H1 (cell line): ENCODE measurements at regions not wholly inside any gene's neighbourhood (a gene's known extent, or its start where the extent isn't known, plus 50 kb on each side); places are given as distances from the start of the nearest gene placed in this dataset.

Experiments
- CTCF ChIA-PET: fragments of 300-600 bp; sonication (Branson Sonifier 250); formaldehyde crosslinking; loops from one replicate; lab custom pipeline; 2021; ENCODE audit not compliant: partially characterized antibody; lab: Charles Lee
- POLR2A ChIA-PET: fragments of 300-600 bp; sonication (Branson Sonifier 250); formaldehyde crosslinking; loops from one replicate; lab custom pipeline; 2021; ENCODE audit warnings: inconsistent platforms; ENCODE audit not compliant: partially characterized antibody; lab: Charles Lee
- DNase-seq, 2 experiments: peaks; one replicate each; pipeline versions ENCODE4 v3.0.0 to v3.0.0-alpha.2; 2010 to 2022; ENCODE audit warnings: low spot score in 2 of 2, low read depth in 1 of 2, mixed read lengths in 1 of 2
- FAIRE-seq: peaks from 2 replicates; lab custom pipeline; 2011; peaks lifted over from hg19 to GRCh38; lab: Jason Lieb, UNC
- H2AFZ ChIP-seq: 2 replicates; pipeline ENCODE4 v1.8.1; 2012; ENCODE audit warnings: low read length, inconsistent platforms
- H2AK5ac ChIP-seq: 2 replicates; pipeline ENCODE4 v1.6.1; 2013; ENCODE audit warnings: low read depth, low read length
- H2BK120ac ChIP-seq: replicated peaks from 2 replicates; pipeline ENCODE3; 2013; ENCODE audit warnings: low read depth, low read length, inconsistent platforms
- H2BK12ac ChIP-seq: 2 replicates; pipeline ENCODE4 v1.6.1; 2013; ENCODE audit warnings: low read depth, low read length
- H2BK15ac ChIP-seq: 2 replicates; pipeline ENCODE4 v1.6.1; 2013; ENCODE audit warnings: low read length
- H2BK20ac ChIP-seq: 2 replicates; pipeline ENCODE4 v1.6.1; 2013; ENCODE audit warnings: low read length
- H2BK5ac ChIP-seq: 2 replicates; pipeline ENCODE4 v1.6.1; 2013; ENCODE audit warnings: low read depth, low read length
- H3K14ac ChIP-seq: 2 replicates; pipeline ENCODE4 v1.6.1; 2013; ENCODE audit warnings: inconsistent platforms; ENCODE audit not compliant: insufficient read length
- H3K18ac ChIP-seq: 2 replicates; pipeline ENCODE4 v1.6.1; 2013; ENCODE audit warnings: low read length; ENCODE audit errors: extremely low read depth
- H3K23ac ChIP-seq: 2 replicates; pipeline ENCODE4 v1.6.1; 2013; ENCODE audit warnings: inconsistent platforms; ENCODE audit not compliant: insufficient read length
- H3K23me2 ChIP-seq: 2 replicates; pipeline ENCODE4 v1.6.1; 2013; ENCODE audit warnings: low read depth, low read length
- H3K27ac ChIP-seq: 2 replicates; pipeline ENCODE4 v1.6.1; 2011; ENCODE audit warnings: low read depth, low read length, inconsistent platforms
- H3K27me3 ChIP-seq, 4 experiments: replicated peaks in 1 of 4; 1 replicate in 1 of 4; 2 replicates in 3 of 4; pipeline versions ENCODE4 v1.6.1 to v1.8.1; 2011 to 2013; ENCODE audit warnings: low read length in 3 of 4, mild to moderate bottlenecking in 3 of 4, inconsistent platforms in 2 of 4, mixed read lengths in 2 of 4, moderate library complexity in 1 of 4; ENCODE audit not compliant: control insufficient read depth in 3 of 4, insufficient read depth in 3 of 4; ENCODE audit errors: extremely low read depth in 1 of 4
- H3K36me3 ChIP-seq, 4 experiments: 2 replicates each; pipeline versions ENCODE4 v1.6.1 to v1.8.1; 2011 to 2013; ENCODE audit warnings: mild to moderate bottlenecking in 4 of 4, low read length in 3 of 4, moderate library complexity in 2 of 4, control low read depth in 1 of 4, inconsistent platforms in 1 of 4; ENCODE audit not compliant: insufficient read depth in 4 of 4, control insufficient read depth in 2 of 4
- H3K4ac ChIP-seq: replicated peaks from 2 replicates; pipeline ENCODE3; 2013; ENCODE audit warnings: low read length, low read depth, mixed read lengths, inconsistent platforms; ENCODE audit not compliant: insufficient read length
- H3K4me1 ChIP-seq, 4 experiments: replicated peaks in 1 of 4; 1 replicate in 1 of 4; 2 replicates in 3 of 4; pipeline versions ENCODE4 v1.6.1 to v1.8.1; 2011 to 2013; ENCODE audit warnings: low read length in 3 of 4, inconsistent platforms in 2 of 4, mixed read lengths in 1 of 4; ENCODE audit not compliant: insufficient read depth in 4 of 4, control insufficient read depth in 3 of 4
- H3K4me2 ChIP-seq, 2 experiments: 2 replicates each; pipeline versions ENCODE4 v1.6.1 to v1.8.1; 2011 to 2013; ENCODE audit warnings: low read depth in 2 of 2, low read length in 2 of 2, control low read depth in 1 of 2, inconsistent platforms in 1 of 2, mild to moderate bottlenecking in 1 of 2; ENCODE audit not compliant: insufficient read depth in 1 of 2
- H3K4me3 ChIP-seq, 4 experiments: fragments of 200-600, 300-600 bp in 1 of 4; sonication (generic), shearing (Covaris generic), sonication (Bioruptor Twin) in 1 of 4; 2 replicates each; pipeline versions ENCODE4 v1.5.1 to v1.8.1; 2011 to 2016; ENCODE audit warnings: low read length in 4 of 4, low read depth in 3 of 4, control low read depth in 2 of 4, inconsistent platforms in 2 of 4, mild to moderate bottlenecking in 2 of 4, mixed read lengths in 1 of 4, moderate library complexity in 1 of 4; ENCODE audit not compliant: insufficient read depth in 2 of 4; ENCODE audit errors: extremely low read depth in 1 of 4
- H3K56ac ChIP-seq: replicated peaks from 2 replicates; pipeline ENCODE3; 2013; ENCODE audit warnings: low read depth, mild to moderate bottlenecking, mixed read lengths, low read length, inconsistent platforms; ENCODE audit not compliant: insufficient read length
- H3K79me1 ChIP-seq: 2 replicates; pipeline ENCODE4 v1.6.1; 2013; ENCODE audit warnings: low read depth, low read length, control low read depth
- H3K79me2 ChIP-seq, 2 experiments: 2 replicates each; pipeline versions ENCODE4 v1.6.1 to v1.8.1; 2012 to 2013; ENCODE audit warnings: low read length in 2 of 2, mild to moderate bottlenecking in 2 of 2, inconsistent platforms in 1 of 2; ENCODE audit not compliant: insufficient read depth in 2 of 2, control insufficient read depth in 1 of 2
- H3K9ac ChIP-seq, 4 experiments: replicated peaks in 1 of 4; 1 replicate in 1 of 4; 2 replicates in 3 of 4; pipeline versions ENCODE4 v1.6.1 to v1.8.1; 2011 to 2013; ENCODE audit warnings: low read depth in 3 of 4, low read length in 3 of 4, control low read depth in 2 of 4, mild to moderate bottlenecking in 2 of 4, moderate library complexity in 2 of 4, inconsistent platforms in 1 of 4; ENCODE audit errors: extremely low read depth in 1 of 4
- H3K9me3 ChIP-seq, 2 experiments: 2 replicates each; pipeline versions ENCODE4 v1.6.1 to v1.8.1; 2012 to 2013; ENCODE audit warnings: mild to moderate bottlenecking in 2 of 2, moderate library complexity in 2 of 2, control low read depth in 1 of 2, inconsistent platforms in 1 of 2, low read depth in 1 of 2, low read length in 1 of 2, mixed read lengths in 1 of 2; ENCODE audit not compliant: insufficient read depth in 2 of 2
- H4K20me1 ChIP-seq, 2 experiments: replicated peaks in 1 of 2; 2 replicates each; pipeline versions ENCODE3 to v1.8.1; 2011 to 2013; ENCODE audit warnings: inconsistent platforms in 2 of 2, low read length in 2 of 2, mild to moderate bottlenecking in 1 of 2; ENCODE audit not compliant: insufficient read depth in 2 of 2, control insufficient read depth in 1 of 2
- H4K5ac ChIP-seq: 2 replicates; pipeline ENCODE4 v1.6.1; 2013; ENCODE audit warnings: low read length, low read depth, mixed read lengths, inconsistent platforms; ENCODE audit not compliant: insufficient read length
- H4K8ac ChIP-seq: 2 replicates; pipeline ENCODE4 v1.8.0; 2013; ENCODE audit warnings: mild to moderate bottlenecking, moderate library complexity, low read length, inconsistent platforms; ENCODE audit not compliant: insufficient read depth; ENCODE audit errors: extremely low read depth
- H4K91ac ChIP-seq: replicated peaks from 2 replicates; pipeline ENCODE3; 2013; ENCODE audit warnings: low read length, mixed read lengths, inconsistent platforms; ENCODE audit not compliant: insufficient read length
- CHD2 ChIP-seq: IDR thresholded peaks from 2 replicates; pipeline ENCODE4 v1.6.1; 2012; ENCODE audit warnings: low read length, improper control_type of control experiment
- EGR1 ChIP-seq: IDR thresholded peaks from 2 replicates; pipeline ENCODE4 v1.6.1; 2011; ENCODE audit warnings: low read depth, low read length, borderline replicate concordance
- JUND ChIP-seq: IDR thresholded peaks from 2 replicates; pipeline ENCODE4 v1.6.1; 2011; ENCODE audit warnings: mild to moderate bottlenecking, improper control_type of control experiment, low read length
- KDM4A ChIP-seq: IDR thresholded peaks from one replicate; pipeline ENCODE4 v1.7.1; 2012; ENCODE audit warnings: low read depth, mild to moderate bottlenecking, moderate library complexity, low read length, inconsistent platforms; ENCODE audit not compliant: severe bottlenecking
- KDM5A ChIP-seq: fragments of 200-600 bp; IDR thresholded peaks from 2 replicates; pipeline ENCODE4 v1.7.1; 2012; ENCODE audit warnings: mild to moderate bottlenecking, low read length, inconsistent platforms, mixed read lengths
- PHF8 ChIP-seq: fragments of 200-600 bp; sonication (generic); conservative IDR thresholded peaks from 2 replicates; pipeline ENCODE4 v1.7.1; 2012; ENCODE audit warnings: low read depth, mild to moderate bottlenecking, inconsistent platforms, low read length, moderate library complexity
- RFX5 ChIP-seq: IDR thresholded peaks from 2 replicates; pipeline ENCODE4 v1.6.1; 2011; ENCODE audit warnings: low read depth, low read length, improper control_type of control experiment, borderline replicate concordance
- SIX5 ChIP-seq: IDR thresholded peaks from 2 replicates; pipeline ENCODE4 v1.6.1; 2011; ENCODE audit warnings: mild to moderate bottlenecking, low read depth, low read length
- SRF ChIP-seq: IDR thresholded peaks from 2 replicates; pipeline ENCODE4 v1.6.1; 2011; ENCODE audit warnings: mild to moderate bottlenecking, low read depth, low read length, moderate library complexity
- SUZ12 ChIP-seq: fragments of 200-600 bp; sonication (generic); IDR thresholded peaks from 2 replicates; pipeline ENCODE4 v1.6.1; 2012; ENCODE audit warnings: mild to moderate bottlenecking, inconsistent platforms, low read length, moderate library complexity, mixed read lengths
- TAF1 ChIP-seq: IDR thresholded peaks from 2 replicates; pipeline ENCODE4 v1.6.1; 2011; ENCODE audit warnings: mild to moderate bottlenecking, low read depth, low read length
- WGBS, 2 experiments: shearing (Covaris generic) in 1 of 2; methylation state at CpG; one replicate each; pipeline versions ENCODE4 v1.1.6 to v1.1.7; 2013 to 2015; ENCODE audit warnings: low lambda C conversion rate in 2 of 2, mixed read lengths in 2 of 2, inconsistent platforms in 1 of 2, low coverage in 1 of 2, missing lambda C conversion rate in 1 of 2; ENCODE audit not compliant: insufficient replicate concordance in 2 of 2, insufficient coverage in 1 of 2, insufficient read length in 1 of 2; ENCODE audit errors: extremely low coverage in 1 of 2, missing lambda C conversion rate in 1 of 2; 5-methylcytosine and 5-hydroxymethylcytosine counted together
- TF ChIP-seq, protein P1 (sequence below), 3 experiments: IDR thresholded peaks; 1 replicate in 2 of 3; 2 replicates in 1 of 3; pipeline versions ENCODE4 v1.5.1 to v1.6.1; 2011; ENCODE audit warnings: low read length in 3 of 3, mild to moderate bottlenecking in 3 of 3, inconsistent platforms in 2 of 3, low read depth in 1 of 3, moderate library complexity in 1 of 3; ENCODE audit not compliant: insufficient read depth in 1 of 3; ENCODE audit errors: control extremely low read depth in 1 of 3

DNA sequence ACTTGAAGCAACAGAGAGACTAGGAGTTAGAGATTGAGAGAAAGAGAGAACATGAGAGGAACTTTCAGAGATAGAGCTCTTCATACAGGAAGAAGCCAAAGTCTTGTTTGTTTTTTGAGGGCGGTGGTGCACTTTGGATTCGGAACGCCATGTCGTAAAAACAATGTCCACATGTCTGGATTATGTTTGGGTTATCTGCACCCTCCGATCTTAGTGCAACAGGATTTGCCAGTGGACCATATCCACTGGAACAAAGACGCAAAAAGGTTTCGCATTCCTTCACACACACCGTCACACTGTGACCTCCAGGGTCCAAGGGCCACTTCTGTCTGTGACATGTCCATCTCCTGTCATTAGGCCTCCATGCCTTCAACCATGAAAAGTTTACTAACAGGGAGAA lies 141.8 kb upstream of the ATP11B start:
- Histone ChIP-seq H3K36me3 (no peaks in the 10 kb centered on the region), H3K4me3 (no peak overlapping the region), H3K9ac (no peak overlapping the region), H3K9me3 (no peaks in the 10 kb centered on the region), H3K79me1 (no peaks in the 10 kb centered on the region), H3K14ac (no peak overlapping the region), H4K20me1 (no peaks in the 10 kb centered on the region)
- no peak for FAIRE-seq
- WGBS, 2 experiments, result 93% methylated on average over 8 of the region's 8 CpGs; no CpG with 5 or more reads in 1 of the 2 experiments
- no peak for TF ChIP-seq JUND
- no peak for TF ChIP-seq KDM4A
- TF ChIP-seq RFX5, result no peak
- TF ChIP-seq KDM5A, result no peak
- TF ChIP-seq TAF1, result no peak
- no peak for TF ChIP-seq PHF8
- no peak for TF ChIP-seq SRF
- TF ChIP-seq SUZ12, result no peak
- no peak for TF ChIP-seq SIX5
- TF ChIP-seq, protein P1, sequence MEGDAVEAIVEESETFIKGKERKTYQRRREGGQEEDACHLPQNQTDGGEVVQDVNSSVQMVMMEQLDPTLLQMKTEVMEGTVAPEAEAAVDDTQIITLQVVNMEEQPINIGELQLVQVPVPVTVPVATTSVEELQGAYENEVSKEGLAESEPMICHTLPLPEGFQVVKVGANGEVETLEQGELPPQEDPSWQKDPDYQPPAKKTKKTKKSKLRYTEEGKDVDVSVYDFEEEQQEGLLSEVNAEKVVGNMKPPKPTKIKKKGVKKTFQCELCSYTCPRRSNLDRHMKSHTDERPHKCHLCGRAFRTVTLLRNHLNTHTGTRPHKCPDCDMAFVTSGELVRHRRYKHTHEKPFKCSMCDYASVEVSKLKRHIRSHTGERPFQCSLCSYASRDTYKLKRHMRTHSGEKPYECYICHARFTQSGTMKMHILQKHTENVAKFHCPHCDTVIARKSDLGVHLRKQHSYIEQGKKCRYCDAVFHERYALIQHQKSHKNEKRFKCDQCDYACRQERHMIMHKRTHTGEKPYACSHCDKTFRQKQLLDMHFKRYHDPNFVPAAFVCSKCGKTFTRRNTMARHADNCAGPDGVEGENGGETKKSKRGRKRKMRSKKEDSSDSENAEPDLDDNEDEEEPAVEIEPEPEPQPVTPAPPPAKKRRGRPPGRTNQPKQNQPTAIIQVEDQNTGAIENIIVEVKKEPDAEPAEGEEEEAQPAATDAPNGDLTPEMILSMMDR (IDR thresholded peaks at IDR 0.05; ENCODE audit: control extremely low read depth in 1 of 3, insufficient read depth in 1 of 3, low read depth in 1 of 3, low read length in 3 of 3), result no peak
- TF ChIP-seq CHD2, result no peak
- no peak for TF ChIP-seq EGR1
- TF ChIP-seq, all 59 proteins: peak for 0
- no peak overlapping the region for H3K27ac ChIP-seq
- H3K23me2 ChIP-seq, result no peaks in the 10 kb centered on the region
- POLR2A ChIA-PET, result no interaction called here
- no peak overlapping the region for H2BK15ac ChIP-seq
- no peak for DNase-seq
- H2AFZ ChIP-seq, result no peak overlapping the region
- H3K4me2 ChIP-seq, result no peak overlapping the region
- H3K56ac ChIP-seq, result no peak overlapping the region
- H2BK20ac ChIP-seq, result no peak overlapping the region
- no peak overlapping the region for H3K4ac ChIP-seq
- no peaks in the 10 kb centered on the region for H3K79me2 ChIP-seq
- no peak overlapping the region for H2BK12ac ChIP-seq
- no peaks in the 10 kb centered on the region for H3K4me1 ChIP-seq
- no peaks in the 10 kb centered on the region; a peak in 1 of 7 replicates for H3K27me3 ChIP-seq
- H2BK120ac ChIP-seq, result no peak overlapping the region
- H3K23ac ChIP-seq, result no peak overlapping the region
- CTCF ChIA-PET, result interaction anchor here (0.8 to 1.7 kb wide), 4 partner anchors 10 to 43 kb away, joined by 3 to 6 read pairs (median 4); no protein-coding TSS in a partner anchor
- no peak overlapping the region for H3K18ac ChIP-seq
- H2AK5ac ChIP-seq, result no peak overlapping the region
- no peak overlapping the region for H4K91ac ChIP-seq
- no peak overlapping the region for H4K5ac ChIP-seq
- no peak overlapping the region for H4K8ac ChIP-seq
- no peak overlapping the region for H2BK5ac ChIP-seq
